GM12878 (cell line): ENCODE measurements at regions not wholly inside any gene's neighbourhood (a gene's known extent, or its start where the extent isn't known, plus 50 kb on each side); places are given as distances from the start of the nearest gene placed in this dataset.

ENCODE experiments used
- ATAC-seq: fragments of 200-7000 bp; cut with Tn5 transposase; 3 replicates; pipeline ENCODE4 v1.9.1; 2020; ENCODE audit warnings: mild to moderate bottlenecking, moderate library complexity
- BruUV-seq: library from RNA; stranded (reverse); fragments of 400-500 nt; replicated peaks from 2 replicates; lab custom pipeline; 2021; lab: Mats Ljungman, UMichigan
- CTCF ChIA-PET: fragments of 300-600 bp; sonication (Branson Sonifier 250); formaldehyde crosslinking; extraction: SDS; loops from one replicate; lab custom pipeline; 2021; ENCODE audit warnings: inconsistent platforms; lab: Yijun Ruan, JAX
- POLR2A ChIA-PET: fragments of 350-600 bp; formaldehyde crosslinking; extraction: SDS; loops from one replicate; lab custom pipeline; 2021; ENCODE audit warnings: inconsistent platforms; lab: Charles Lee
- RAD21 ChIA-PET: fragments of 300-600 bp; sonication (Branson Sonifier 250); formaldehyde crosslinking; loops from one replicate; lab custom pipeline; 2023; ENCODE audit warnings: antibody characterized with exemption; ENCODE audit not compliant: unreplicated experiment; lab: Charles Lee
- SMC1A ChIA-PET: fragments of 300-600 bp; sonication (Branson Sonifier 250); formaldehyde crosslinking; loops from one replicate; lab custom pipeline; 2023; ENCODE audit not compliant: unreplicated experiment, uncharacterized antibody; lab: Charles Lee
- DNase-seq: peaks from one replicate; pipeline ENCODE4 v3.0.0-alpha.2; 2011; ENCODE audit warnings: low read depth, low spot score
- FAIRE-seq: peaks from 3 replicates; lab custom pipeline; 2011; peaks lifted over from hg19 to GRCh38; lab: Jason Lieb, UNC
- H2AFZ ChIP-seq: 2 replicates; pipeline ENCODE4 v1.6.0; 2011; ENCODE audit warnings: low read depth, low read length, control low read depth; ENCODE audit not compliant: control insufficient read depth
- H3K27ac ChIP-seq: 2 replicates; pipeline ENCODE4 v1.5.1; 2011; ENCODE audit warnings: control low read depth; ENCODE audit not compliant: control insufficient read depth, insufficient read depth
- H3K27me3 ChIP-seq, 2 experiments: replicated peaks in 1 of 2; 2 replicates each; pipeline versions ENCODE4 v1.6.0 to v1.6.1; 2011; ENCODE audit warnings: low read length in 1 of 2; ENCODE audit not compliant: control insufficient read depth in 2 of 2, insufficient read depth in 2 of 2
- H3K36me3 ChIP-seq, 2 experiments: 2 replicates each; pipeline ENCODE4 v1.5.1; 2011; ENCODE audit warnings: low read length in 1 of 2; ENCODE audit not compliant: control insufficient read depth in 2 of 2, insufficient read depth in 2 of 2
- H3K4me1 ChIP-seq: 2 replicates; pipeline ENCODE4 v1.6.1; 2011; ENCODE audit warnings: mild to moderate bottlenecking, low read length, moderate library complexity, mixed read lengths; ENCODE audit not compliant: control insufficient read depth, insufficient read depth
- H3K4me2 ChIP-seq: 2 replicates; pipeline ENCODE4 v1.6.0; 2011; ENCODE audit warnings: control low read depth; ENCODE audit not compliant: control insufficient read depth, insufficient read depth
- H3K4me3 ChIP-seq: fragments of 200-600 bp; sonication (generic); 2 replicates; pipeline ENCODE4 v1.5.1; 2016
- H3K79me2 ChIP-seq: 2 replicates; pipeline ENCODE4 v1.6.0; 2011; ENCODE audit warnings: low read length; ENCODE audit not compliant: control insufficient read depth, insufficient read depth
- H3K9ac ChIP-seq: 2 replicates; pipeline ENCODE4 v1.8.0; 2011; ENCODE audit warnings: low read length, control low read depth, mixed read lengths; ENCODE audit not compliant: control insufficient read depth, insufficient read depth
- H3K9me3 ChIP-seq: replicated peaks from 3 replicates; pipeline ENCODE4 v1.5.1; 2011; ENCODE audit warnings: mild to moderate bottlenecking, low read length; ENCODE audit not compliant: control insufficient read depth, insufficient read depth
- H4K20me1 ChIP-seq: 2 replicates; pipeline ENCODE4 v1.6.0; 2011; ENCODE audit not compliant: control insufficient read depth, insufficient read depth
- HDAC2 ChIP-seq: fragments of 200-600 bp; sonication (generic); IDR thresholded peaks from 2 replicates; pipeline ENCODE4 v1.6.1; 2017
- JUND ChIP-seq: IDR thresholded peaks from 2 replicates; pipeline ENCODE4 v1.6.1; 2012; ENCODE audit warnings: low read depth, mild to moderate bottlenecking, low read length, improper control_type of control experiment, moderate library complexity
- NFIC ChIP-seq: IDR thresholded peaks from 2 replicates; pipeline ENCODE4 v1.6.1; 2012; ENCODE audit warnings: low read depth, mild to moderate bottlenecking, inconsistent platforms, low read length, moderate library complexity
- NFYB ChIP-seq: IDR thresholded peaks from 2 replicates; pipeline ENCODE4 v1.6.1; 2011; ENCODE audit warnings: low read depth, mild to moderate bottlenecking, low read length, improper control_type of control experiment, moderate library complexity; ENCODE audit not compliant: insufficient read depth
- NR2C2 ChIP-seq: IDR thresholded peaks from 2 replicates; pipeline ENCODE4 v1.6.1; 2011; ENCODE audit warnings: borderline replicate concordance, low read depth; ENCODE audit not compliant: control insufficient read depth, insufficient read length
- POLR2A ChIP-seq: IDR thresholded peaks from 2 replicates; pipeline ENCODE4 v1.6.1; 2011; ENCODE audit warnings: low read depth, mild to moderate bottlenecking, low read length
- POLR2AphosphoS5 ChIP-seq: IDR thresholded peaks from 2 replicates; pipeline ENCODE4 v1.6.1; 2011; ENCODE audit warnings: mild to moderate bottlenecking, low read length, inconsistent platforms
- POU2F2 ChIP-seq: IDR thresholded peaks from 3 replicates; pipeline ENCODE4 v1.6.1; 2011; ENCODE audit warnings: low read depth, mild to moderate bottlenecking, low read length, borderline replicate concordance
- RAD21 ChIP-seq: IDR thresholded peaks from 2 replicates; pipeline ENCODE4 v1.6.1; 2011; ENCODE audit warnings: mild to moderate bottlenecking, low read depth, low read length, moderate library complexity; ENCODE audit not compliant: insufficient read depth
- SP1 ChIP-seq: IDR thresholded peaks from one replicate; pipeline ENCODE4 v1.6.1; 2011; ENCODE audit warnings: low read depth, low read length
- TARDBP ChIP-seq: IDR thresholded peaks from 2 replicates; pipeline ENCODE4 v1.6.1; 2016; ENCODE audit warnings: borderline replicate concordance
- ZNF622 ChIP-seq: fragments of 450-650 bp; IDR thresholded peaks from 2 replicates; pipeline ENCODE4 v1.6.1; 2017; ENCODE audit warnings: mild to moderate bottlenecking, inconsistent platforms
- WGBS: methylation state at CpG from one replicate; pipeline ENCODE4 v1.1.6; 2016; ENCODE audit warnings: low lambda C conversion rate; ENCODE audit not compliant: insufficient replicate concordance, insufficient coverage; ENCODE audit errors: missing lambda C conversion rate; 5-methylcytosine and 5-hydroxymethylcytosine counted together
- in situ Hi-C: fragments of 300-500 bp; cut with MboI; formaldehyde crosslinking; loops from 9 replicates; pipeline ENCODE4 v1.14.3; 2018; ENCODE audit warnings: mixed read lengths
- intact Hi-C: fragments of 100-400 bp; cut with micrococcal nuclease; formaldehyde crosslinking; loops from one replicate; pipeline ENCODE4 v1.14.2; 2022; ENCODE audit not compliant: unreplicated experiment
- TF ChIP-seq, protein P1 (sequence below): fragments of 450-650 bp; IDR thresholded peaks from 2 replicates; pipeline ENCODE4 v1.6.1; 2017; ENCODE audit warnings: low read depth, mild to moderate bottlenecking, moderate library complexity
- TF ChIP-seq, protein P2 (sequence below): IDR thresholded peaks from 2 replicates; pipeline ENCODE4 v1.6.1; 2011; ENCODE audit warnings: borderline replicate concordance, low read depth, mild to moderate bottlenecking, moderate library complexity, low read length; ENCODE audit not compliant: insufficient read depth, poor library complexity, severe bottlenecking
- TF ChIP-seq, protein P3 (sequence below): fragments of 450-650 bp; IDR thresholded peaks from 2 replicates; pipeline ENCODE4 v1.6.1; 2016; ENCODE audit warnings: mild to moderate bottlenecking

DNA sequence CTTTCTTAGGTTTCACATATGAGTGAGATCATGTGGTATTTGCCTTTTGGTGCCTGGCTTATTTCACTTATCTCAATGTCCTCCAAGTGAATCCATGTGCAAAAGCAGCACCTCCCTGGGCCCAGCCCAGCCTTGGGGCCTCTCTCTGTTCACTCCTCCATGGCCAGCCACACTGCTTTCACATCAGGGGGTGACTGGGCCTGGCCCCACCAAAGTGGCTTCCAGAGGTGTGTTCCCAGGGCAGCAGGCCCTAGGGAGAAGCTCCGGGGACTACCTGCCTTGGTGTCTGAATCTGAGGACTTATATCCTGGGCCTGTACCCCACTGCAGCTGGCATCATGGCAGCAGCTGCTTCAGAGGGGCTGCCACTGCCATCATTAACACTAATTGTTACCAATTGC, 829.9 kb upstream of the SLITRK5 start (continued):
- TF ChIP-seq POU2F2 (no peak), NFYB (no peak), JUND (no peak)
- TF ChIP-seq, protein P1, sequence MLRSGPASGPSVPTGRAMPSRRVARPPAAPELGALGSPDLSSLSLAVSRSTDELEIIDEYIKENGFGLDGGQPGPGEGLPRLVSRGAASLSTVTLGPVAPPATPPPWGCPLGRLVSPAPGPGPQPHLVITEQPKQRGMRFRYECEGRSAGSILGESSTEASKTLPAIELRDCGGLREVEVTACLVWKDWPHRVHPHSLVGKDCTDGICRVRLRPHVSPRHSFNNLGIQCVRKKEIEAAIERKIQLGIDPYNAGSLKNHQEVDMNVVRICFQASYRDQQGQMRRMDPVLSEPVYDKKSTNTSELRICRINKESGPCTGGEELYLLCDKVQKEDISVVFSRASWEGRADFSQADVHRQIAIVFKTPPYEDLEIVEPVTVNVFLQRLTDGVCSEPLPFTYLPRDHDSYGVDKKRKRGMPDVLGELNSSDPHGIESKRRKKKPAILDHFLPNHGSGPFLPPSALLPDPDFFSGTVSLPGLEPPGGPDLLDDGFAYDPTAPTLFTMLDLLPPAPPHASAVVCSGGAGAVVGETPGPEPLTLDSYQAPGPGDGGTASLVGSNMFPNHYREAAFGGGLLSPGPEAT: no peak

DNA sequence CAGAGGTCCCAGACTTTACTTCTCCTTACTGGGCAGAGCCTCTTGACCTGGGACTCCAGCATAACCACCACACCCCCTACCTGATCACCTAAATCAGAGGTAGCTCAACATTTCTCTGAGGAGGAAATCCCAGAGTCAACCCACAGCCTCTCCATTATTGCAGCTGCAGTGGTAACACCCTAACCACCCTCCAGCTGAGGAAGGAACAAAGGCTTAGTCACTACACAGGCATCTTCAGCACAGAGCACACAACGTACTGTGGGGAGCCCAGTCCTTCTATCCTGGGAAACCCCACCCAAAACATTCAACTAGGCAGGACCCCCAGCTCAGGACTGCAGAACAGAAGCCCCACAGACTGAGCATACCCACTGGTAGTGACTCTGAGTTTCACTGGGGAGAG, 824.7 kb upstream of the SLITRK5 start:
- Histone ChIP-seq H4K20me1 (no peaks in the 10 kb centered on the region), H3K9me3 (no peaks in the 10 kb centered on the region), H3K36me3 (no peaks in the 10 kb centered on the region), H3K4me3 (no peak overlapping the region), H3K79me2 (no peaks in the 10 kb centered on the region), H3K4me2 (no peak overlapping the region), H2AFZ (no peak overlapping the region), H3K27ac (no peak overlapping the region), H3K9ac (no peak overlapping the region), H3K27me3 (no peaks in the 10 kb centered on the region), H3K4me1 (no peaks in the 10 kb centered on the region)
- no TSS peak for BruUV-seq
- FAIRE-seq (no peak), DNase-seq (no peak), ATAC-seq (no peak)
- ChIA-PET SMC1A (no interaction called here), POLR2A (no interaction called here), CTCF (no interaction called here), RAD21 (no interaction called here)
- no peak for TF ChIP-seq NFIC
- TF ChIP-seq NR2C2: no peak
- TF ChIP-seq, protein P2, sequence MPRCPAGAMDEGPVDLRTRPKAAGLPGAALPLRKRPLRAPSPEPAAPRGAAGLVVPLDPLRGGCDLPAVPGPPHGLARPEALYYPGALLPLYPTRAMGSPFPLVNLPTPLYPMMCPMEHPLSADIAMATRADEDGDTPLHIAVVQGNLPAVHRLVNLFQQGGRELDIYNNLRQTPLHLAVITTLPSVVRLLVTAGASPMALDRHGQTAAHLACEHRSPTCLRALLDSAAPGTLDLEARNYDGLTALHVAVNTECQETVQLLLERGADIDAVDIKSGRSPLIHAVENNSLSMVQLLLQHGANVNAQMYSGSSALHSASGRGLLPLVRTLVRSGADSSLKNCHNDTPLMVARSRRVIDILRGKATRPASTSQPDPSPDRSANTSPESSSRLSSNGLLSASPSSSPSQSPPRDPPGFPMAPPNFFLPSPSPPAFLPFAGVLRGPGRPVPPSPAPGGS: no peak
- no peak for TF ChIP-seq RAD21
- no peak for TF ChIP-seq SP1
- no peak for TF ChIP-seq ZNF622
- TF ChIP-seq, protein P1: no peak
- TF ChIP-seq POLR2A: no peak
- TF ChIP-seq HDAC2: no peak
- TF ChIP-seq, protein P3, sequence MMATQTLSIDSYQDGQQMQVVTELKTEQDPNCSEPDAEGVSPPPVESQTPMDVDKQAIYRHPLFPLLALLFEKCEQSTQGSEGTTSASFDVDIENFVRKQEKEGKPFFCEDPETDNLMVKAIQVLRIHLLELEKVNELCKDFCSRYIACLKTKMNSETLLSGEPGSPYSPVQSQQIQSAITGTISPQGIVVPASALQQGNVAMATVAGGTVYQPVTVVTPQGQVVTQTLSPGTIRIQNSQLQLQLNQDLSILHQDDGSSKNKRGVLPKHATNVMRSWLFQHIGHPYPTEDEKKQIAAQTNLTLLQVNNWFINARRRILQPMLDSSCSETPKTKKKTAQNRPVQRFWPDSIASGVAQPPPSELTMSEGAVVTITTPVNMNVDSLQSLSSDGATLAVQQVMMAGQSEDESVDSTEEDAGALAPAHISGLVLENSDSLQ: no peak
- no peak for TF ChIP-seq POLR2AphosphoS5
- TF ChIP-seq TARDBP: no peak
- intact Hi-C loops (no loop called here), in situ Hi-C loops (no loop called here)
- 0% methylated on average over 1 of the region's 1 CpG for WGBS
